Fibroblast of villous mesenchyme (primary cell): ENCODE measurements at regions not wholly inside any gene's neighbourhood (a gene's known extent, or its start where the extent isn't known, plus 50 kb on each side); places are given as distances from the start of the nearest gene placed in this dataset.

ENCODE experiments used
- DNase-seq: peaks from one replicate; pipeline ENCODE4 v3.0.0-alpha.2; 2010; ENCODE audit warnings: low read depth
- H3K4me3 ChIP-seq: 2 replicates; pipeline ENCODE4 v1.5.1; 2011; ENCODE audit warnings: low read depth, mild to moderate bottlenecking, low read length
- CTCF ChIP-seq: IDR thresholded peaks from 2 replicates; pipeline ENCODE4 v1.5.1; 2012; ENCODE audit warnings: low read depth, mild to moderate bottlenecking, low read length; ENCODE audit not compliant: insufficient read depth

- TF ChIP-seq CTCF = no peak
- no peak for DNase-seq
- H3K4me3 ChIP-seq = no peak overlapping the region
Observed at GRCh38 chr5:162240734-162241133, 173.2 kb downstream of the GABRG2 start.

DNA sequence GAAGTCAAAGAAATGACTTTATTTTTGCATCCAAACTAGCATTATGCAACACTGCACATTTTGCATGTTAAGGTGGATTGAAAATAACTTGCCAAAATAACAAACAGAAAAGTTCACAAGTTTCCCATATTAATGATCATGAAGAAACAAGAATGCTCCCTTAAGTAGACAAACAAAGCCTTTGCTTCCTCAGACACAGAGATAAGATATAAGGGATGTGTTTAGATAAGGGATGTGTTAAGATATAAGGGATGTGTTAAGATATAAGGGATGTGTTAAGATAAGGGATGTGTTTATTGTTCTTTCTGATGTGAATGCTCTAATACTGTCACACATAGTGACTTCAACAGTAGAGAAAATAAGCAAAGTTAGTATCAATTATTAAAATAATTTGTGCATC, 174.8 kb downstream of the GABRG2 start:
- TF ChIP-seq CTCF = no peak
- no peak for DNase-seq
- no peak overlapping the region for H3K4me3 ChIP-seq

DNA sequence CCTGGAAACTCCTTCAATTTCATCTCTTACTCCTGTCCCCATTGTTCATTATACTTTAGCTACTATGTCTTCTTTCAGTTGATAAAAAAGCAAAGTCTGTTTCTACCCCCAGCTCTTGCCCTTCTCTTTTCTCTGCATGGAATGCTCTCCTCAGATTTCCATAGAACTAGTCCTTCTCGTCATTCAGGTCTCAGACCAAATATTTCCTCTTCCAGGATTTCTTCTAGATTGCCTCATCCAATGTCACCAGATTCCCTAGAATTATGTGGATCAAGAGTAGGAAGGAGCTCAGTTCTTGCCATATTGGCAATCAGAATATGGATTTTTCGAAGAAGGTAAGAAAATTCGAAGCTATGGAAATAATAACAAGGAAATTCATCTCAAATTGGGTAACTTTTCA, 176.1 kb downstream of the GABRG2 start:
- no peak for TF ChIP-seq CTCF
- no peak for DNase-seq
- no peak overlapping the region for H3K4me3 ChIP-seq

GRCh38 chr5:162248107-162248713, 180.6 kb downstream of the GABRG2 start:
- TF ChIP-seq CTCF = no peak
- DNase-seq = no peak

DNA sequence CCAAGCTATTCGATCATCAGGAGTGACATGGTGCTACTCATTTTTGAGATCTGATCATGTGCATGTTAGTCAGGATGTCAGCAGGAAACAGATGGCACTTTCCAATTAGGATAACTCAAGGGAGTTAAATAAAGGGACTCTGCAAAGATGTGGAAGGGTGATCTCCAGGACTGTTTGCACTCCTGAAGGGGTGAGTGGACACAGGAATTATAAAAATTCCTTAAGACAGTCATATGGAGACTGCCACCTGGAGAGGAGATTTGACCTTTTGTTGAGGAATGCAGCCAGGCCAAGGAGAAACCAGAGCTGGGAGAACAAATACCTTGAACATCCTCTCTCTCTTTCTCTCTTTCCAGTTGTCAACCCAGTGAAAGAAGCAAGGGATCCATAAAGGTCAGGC, 189.1 kb downstream of the GABRG2 start:
- DNase-seq = no peak
- no peak overlapping the region for H3K4me3 ChIP-seq
- TF ChIP-seq CTCF = no peak

More at GRCh38 chr5:162248107-162248713, 180.6 kb downstream of the GABRG2 start:
- H3K4me3 ChIP-seq = no peak overlapping the region

DNA sequence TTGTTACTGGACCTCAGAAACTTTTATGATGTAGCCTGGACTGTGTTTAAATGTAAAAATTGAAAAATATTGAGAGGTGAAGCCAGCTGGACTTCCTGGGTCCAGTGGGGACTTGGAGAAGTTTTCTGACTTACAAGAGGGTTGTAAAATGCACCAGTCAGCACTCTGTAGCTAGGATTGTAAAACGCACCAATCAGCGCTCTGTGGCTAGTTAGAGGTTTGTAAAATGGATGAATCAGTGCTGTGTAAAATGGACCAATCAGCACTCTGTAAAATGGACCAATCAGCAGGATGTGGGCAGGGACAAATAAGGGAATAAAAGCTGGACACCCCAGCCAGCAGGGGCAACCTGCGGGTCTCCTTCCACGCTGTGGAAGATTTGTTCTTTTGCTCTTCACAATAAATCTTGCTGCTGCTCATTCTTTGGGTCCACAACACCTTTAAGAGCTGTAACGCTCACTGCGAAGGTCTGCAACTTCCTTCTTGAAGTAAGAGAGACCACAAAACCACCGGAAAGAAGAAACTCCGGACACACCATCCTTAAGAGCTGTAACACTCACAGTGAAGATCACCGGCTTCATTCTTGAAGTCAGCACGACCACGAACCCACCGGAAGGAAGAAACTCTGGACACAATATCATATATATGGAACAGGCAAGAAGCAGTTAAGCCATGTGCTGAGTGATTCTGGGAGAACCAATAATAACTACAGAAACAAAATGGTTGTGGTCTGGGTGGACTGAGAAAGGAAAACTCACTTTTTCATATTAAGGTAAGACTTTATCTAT, 201.3 kb downstream of the GABRG2 start:
- no peak for TF ChIP-seq CTCF
- DNase-seq = no peak
- no peak overlapping the region for H3K4me3 ChIP-seq
